ENCODE measurements at regions not wholly inside any gene's neighbourhood (a gene's known extent, or its start where the extent isn't known, plus 50 kb on each side); places are given as distances from the start of the nearest gene placed in this dataset.

DNA sequence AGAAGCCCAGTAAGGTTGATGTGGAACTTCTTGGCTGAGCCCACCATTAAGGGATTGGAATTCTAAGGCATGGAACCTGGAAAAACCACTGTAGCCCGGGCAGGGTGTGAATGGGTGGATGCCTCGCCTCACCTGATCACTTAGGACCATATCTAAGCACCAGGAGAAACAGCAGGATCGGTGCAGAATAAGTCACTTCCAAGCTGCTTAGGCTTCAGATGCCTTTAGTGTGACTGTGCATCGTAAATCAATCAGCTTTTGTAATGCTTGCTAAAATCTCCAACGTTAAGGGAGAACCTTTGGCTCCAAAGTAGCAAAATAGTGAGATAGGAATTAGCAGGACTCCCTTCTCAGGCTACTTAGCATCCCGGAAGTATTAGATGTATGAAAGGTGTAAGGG lies 103.9 kb upstream of the MEGF10 start:
- TF ChIP-seq EZH2 (IDR thresholded peaks at IDR 0.05; ENCODE audit: insufficient read depth, poor library complexity, severe bottlenecking) (no peak), EZH2phosphoT487 (IDR thresholded peaks at IDR 0.05; ENCODE audit: insufficient read depth, low read depth) (no peak)
